Choroid plexus epithelial cell (primary cell): ENCODE measurements at regions not wholly inside any gene's neighbourhood (a gene's known extent, or its start where the extent isn't known, plus 50 kb on each side); places are given as distances from the start of the nearest gene placed in this dataset.

Source experiments
- DNase-seq: peaks from one replicate; pipeline ENCODE4 v3.0.0-alpha.2; 2010; ENCODE audit warnings: low read depth
- H3K4me3 ChIP-seq: 2 replicates; pipeline ENCODE4 v1.5.1; 2011; ENCODE audit warnings: low read depth, mild to moderate bottlenecking, control low read depth, low read length, moderate library complexity
- TF ChIP-seq, protein P1 (sequence below): conservative IDR thresholded peaks from 2 replicates; pipeline ENCODE4 v1.5.1; 2011; ENCODE audit warnings: low read depth, mild to moderate bottlenecking, control low read depth, inconsistent platforms, low read length, moderate library complexity

DNA sequence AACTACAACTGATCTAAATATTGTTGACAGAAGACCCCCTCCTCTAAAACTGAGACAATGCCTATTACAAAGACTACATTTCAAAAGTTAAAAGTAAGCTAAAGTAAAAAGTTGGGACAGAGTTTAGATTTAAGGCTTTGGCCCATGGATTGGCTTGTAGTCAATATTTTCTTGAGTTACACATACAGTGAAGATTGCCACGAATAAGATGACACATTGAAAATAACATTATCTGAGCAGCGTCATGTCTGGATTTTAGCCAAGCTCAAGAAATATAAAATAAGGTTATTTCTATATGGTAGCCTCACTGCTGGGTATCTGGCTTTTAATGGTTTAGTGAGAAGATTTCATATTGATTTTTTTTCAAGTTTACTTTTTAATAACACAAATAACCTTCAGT, 266.2 kb upstream of the LDB2 start:
- TF ChIP-seq, protein P1, sequence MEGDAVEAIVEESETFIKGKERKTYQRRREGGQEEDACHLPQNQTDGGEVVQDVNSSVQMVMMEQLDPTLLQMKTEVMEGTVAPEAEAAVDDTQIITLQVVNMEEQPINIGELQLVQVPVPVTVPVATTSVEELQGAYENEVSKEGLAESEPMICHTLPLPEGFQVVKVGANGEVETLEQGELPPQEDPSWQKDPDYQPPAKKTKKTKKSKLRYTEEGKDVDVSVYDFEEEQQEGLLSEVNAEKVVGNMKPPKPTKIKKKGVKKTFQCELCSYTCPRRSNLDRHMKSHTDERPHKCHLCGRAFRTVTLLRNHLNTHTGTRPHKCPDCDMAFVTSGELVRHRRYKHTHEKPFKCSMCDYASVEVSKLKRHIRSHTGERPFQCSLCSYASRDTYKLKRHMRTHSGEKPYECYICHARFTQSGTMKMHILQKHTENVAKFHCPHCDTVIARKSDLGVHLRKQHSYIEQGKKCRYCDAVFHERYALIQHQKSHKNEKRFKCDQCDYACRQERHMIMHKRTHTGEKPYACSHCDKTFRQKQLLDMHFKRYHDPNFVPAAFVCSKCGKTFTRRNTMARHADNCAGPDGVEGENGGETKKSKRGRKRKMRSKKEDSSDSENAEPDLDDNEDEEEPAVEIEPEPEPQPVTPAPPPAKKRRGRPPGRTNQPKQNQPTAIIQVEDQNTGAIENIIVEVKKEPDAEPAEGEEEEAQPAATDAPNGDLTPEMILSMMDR, result no peak
- peak; percentile 39 for DNase-seq
- H3K4me3 ChIP-seq, result no peak overlapping the region

DNA sequence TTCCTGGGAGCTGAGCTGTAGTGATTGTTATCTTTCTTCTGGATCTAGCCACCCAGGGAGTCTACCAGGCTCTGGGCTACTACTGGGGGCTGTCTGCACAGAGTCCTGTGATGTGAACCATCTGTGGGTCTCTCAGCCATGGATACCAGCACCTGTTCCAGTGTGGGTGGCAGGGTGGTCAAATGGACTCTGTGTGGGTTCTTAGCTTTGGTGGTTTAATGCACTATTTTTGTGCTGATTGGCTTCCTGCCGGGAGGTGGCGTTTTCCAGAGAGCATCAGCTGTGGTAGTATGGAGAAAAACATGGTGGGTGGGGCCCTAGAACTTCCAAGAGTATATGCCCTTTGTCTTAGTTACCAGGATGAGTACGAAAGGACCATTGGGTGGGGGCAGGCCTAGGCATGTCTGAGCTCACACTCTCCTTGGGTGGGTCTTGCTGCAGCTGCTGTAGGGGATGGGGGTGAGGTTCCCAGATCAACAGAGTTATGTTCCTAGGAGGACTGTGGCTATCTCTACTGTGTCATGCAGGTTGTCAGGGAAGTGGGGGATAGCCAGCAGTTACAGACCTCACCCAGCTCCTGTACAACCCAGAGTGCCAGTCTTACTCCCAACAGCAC, 264.8 kb upstream of the LDB2 start:
- no peak for DNase-seq
- no peak overlapping the region for H3K4me3 ChIP-seq
- TF ChIP-seq, protein P1, result no peak

DNA sequence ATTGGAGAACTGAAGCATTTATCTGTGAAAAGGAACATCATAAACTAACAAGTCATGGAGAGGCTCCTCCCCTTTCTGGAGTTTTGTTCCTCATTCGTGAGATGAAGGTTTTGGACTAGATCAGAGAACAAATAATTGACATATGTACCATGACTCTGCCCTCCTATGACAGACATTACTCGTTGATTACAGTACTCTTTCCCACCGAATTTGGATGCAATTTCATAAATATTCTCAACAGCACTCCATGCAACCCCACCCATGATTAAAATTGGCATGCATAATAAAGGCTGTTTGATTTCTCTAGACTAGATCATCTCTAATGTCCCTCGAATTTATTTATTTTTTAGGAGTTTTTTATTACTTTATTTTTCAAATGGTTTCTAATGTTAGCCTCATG, 258.9 kb upstream of the LDB2 start:
- TF ChIP-seq, protein P1, result no peak
- no peak overlapping the region for H3K4me3 ChIP-seq
- DNase-seq, result no peak

DNA sequence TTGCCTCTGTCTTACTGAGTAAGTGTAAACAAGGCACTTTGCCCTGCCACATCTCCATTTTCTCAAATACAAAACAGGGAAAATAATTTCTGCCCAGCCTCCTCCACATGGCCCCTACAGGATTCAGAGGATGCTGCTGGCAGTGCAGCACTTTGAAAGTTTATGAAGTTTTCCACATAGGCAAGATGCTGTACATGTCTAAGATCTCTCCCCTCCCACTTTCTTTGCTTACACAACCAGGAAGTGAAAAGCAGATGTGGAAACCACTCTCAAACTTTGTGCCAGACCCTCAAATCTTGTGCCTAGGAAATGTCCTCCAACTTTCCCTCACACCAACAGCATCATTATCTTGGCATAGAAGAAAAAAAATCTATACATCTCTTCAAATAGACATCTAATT, 257.0 kb upstream of the LDB2 start:
- peak; percentile 22 for DNase-seq
- no peak overlapping the region for H3K4me3 ChIP-seq
- TF ChIP-seq, protein P1, result peak; percentile 3

DNA sequence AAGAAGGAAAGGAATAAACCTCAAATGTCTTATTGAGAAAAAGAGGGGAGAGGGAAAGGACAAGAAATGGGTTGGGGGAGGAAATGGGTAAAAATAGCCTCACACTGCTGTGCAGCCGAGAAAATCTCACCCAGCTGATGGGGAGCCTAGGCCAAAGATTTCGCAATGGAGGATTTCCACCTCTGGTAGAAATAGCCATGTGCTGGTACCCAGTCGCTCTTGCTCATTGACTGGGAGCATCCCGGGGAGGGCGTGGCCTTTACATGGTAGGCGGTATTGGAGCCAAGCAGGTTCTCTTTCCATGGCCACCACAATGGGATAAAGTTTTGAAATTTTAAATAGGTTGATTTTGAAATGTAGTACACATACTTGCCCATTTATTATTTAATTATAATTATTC, 255.1 kb upstream of the LDB2 start:
- TF ChIP-seq, protein P1, result no peak
- H3K4me3 ChIP-seq, result no peak overlapping the region
- DNase-seq, result no peak

DNA sequence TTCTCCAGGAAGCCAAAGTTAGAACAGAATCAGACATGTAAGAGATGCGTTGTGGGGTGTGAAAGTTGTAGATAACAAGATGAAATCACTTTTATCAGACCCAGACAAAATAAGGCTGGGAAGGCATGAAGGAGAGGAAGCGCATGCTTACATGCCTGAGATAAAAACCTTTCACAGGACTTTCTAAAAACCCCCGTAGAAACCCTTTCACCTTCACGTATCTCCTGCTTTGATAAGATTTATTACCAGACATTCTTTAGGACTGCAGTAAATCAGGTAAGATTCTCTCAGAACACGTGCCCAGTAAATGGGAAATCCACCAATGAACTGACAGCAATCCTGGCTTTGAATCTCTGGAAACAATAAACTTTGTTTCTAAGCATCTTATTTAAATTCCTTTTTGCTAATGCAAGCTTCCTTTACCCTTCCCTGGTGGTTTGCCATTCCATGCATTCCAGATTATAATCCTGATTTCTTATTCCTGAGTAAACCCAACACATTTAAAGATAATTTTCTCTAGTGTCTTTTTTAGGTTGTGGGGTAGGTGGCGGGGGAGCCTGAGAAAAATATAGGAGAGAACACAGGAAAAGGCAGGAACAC, 254.6 kb upstream of the LDB2 start:
- TF ChIP-seq, protein P1, result no peak
- no peak for DNase-seq
- H3K4me3 ChIP-seq, result no peak overlapping the region

DNA sequence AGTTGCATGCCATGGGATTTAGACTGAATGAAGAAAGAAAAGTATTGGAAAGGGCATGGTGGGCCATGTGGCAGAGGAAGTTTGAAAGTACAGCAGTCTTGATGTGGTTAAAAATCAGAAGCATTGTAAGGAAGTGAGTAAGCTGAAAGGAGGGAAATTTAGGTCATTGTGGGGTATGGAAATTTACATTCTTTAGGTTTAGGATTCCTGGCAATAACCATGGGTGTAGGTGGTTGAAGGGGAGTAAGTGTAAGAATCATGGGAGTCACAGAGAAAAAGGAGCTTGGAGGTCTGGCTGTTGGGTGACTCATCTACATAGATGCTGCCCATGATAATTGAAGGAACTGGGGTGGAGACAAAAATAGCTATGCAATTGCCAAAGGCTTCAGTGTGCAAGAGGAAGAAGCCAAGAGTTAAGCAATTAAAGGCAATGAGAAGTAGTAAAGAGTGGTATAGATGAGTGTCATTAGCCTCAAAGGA, 243.8 kb upstream of the LDB2 start:
- no peak overlapping the region for H3K4me3 ChIP-seq
- TF ChIP-seq, protein P1, result no peak
- peak; percentile 94 for DNase-seq
